Fibroblast of lung (primary cell): ENCODE measurements at regions not wholly inside any gene's neighbourhood (a gene's known extent, or its start where the extent isn't known, plus 50 kb on each side); places are given as distances from the start of the nearest gene placed in this dataset.

Experiments
- DNase-seq, 2 donors: peaks; one replicate each; pipeline versions ENCODE4 v3.0.0 to v3.0.0-alpha.2; 2010; ENCODE audit warnings: low read depth in 2 of 2
- H2AFZ ChIP-seq: 2 replicates; pipeline ENCODE4 v1.5.1; 2012; ENCODE audit warnings: low read length, control low read depth, inconsistent platforms
- H3K27ac ChIP-seq: 2 replicates; pipeline ENCODE4 v1.5.1; 2011; ENCODE audit warnings: low read length, control low read depth; ENCODE audit not compliant: insufficient read depth
- H3K27me3 ChIP-seq: 2 replicates; pipeline ENCODE4 v1.5.1; 2011; ENCODE audit warnings: mild to moderate bottlenecking, low read length; ENCODE audit not compliant: control insufficient read depth, insufficient read depth
- H3K36me3 ChIP-seq: 2 replicates; pipeline ENCODE4 v1.5.1; 2011; ENCODE audit warnings: low read length; ENCODE audit not compliant: control insufficient read depth, insufficient read depth
- H3K4me1 ChIP-seq: 2 replicates; pipeline ENCODE4 v1.5.1; 2011; ENCODE audit warnings: low read length; ENCODE audit not compliant: control insufficient read depth, insufficient read depth; ENCODE audit errors: extremely low read depth
- H3K4me2 ChIP-seq: 2 replicates; pipeline ENCODE4 v1.5.1; 2011; ENCODE audit warnings: low read length, control low read depth; ENCODE audit not compliant: insufficient read depth; ENCODE audit errors: extremely low read depth
- H3K4me3 ChIP-seq, 4 experiments: fragments of 200-600 bp in 1 of 4; sonication (generic) in 1 of 4; replicated peaks in 1 of 4; 2 replicates each; pipeline ENCODE4 v1.5.1; 2011 to 2016; ENCODE audit warnings: low read length in 4 of 4, low read depth in 3 of 4, mild to moderate bottlenecking in 3 of 4, control low read depth in 2 of 4, inconsistent platforms in 1 of 4, mixed read lengths in 1 of 4; ENCODE audit not compliant: insufficient read depth in 1 of 4; ENCODE audit errors: control extremely low read depth in 1 of 4
- H3K79me2 ChIP-seq: 2 replicates; pipeline ENCODE4 v1.5.1; 2012; ENCODE audit warnings: mild to moderate bottlenecking, low read length, inconsistent platforms; ENCODE audit not compliant: control insufficient read depth, insufficient read depth
- H3K9ac ChIP-seq: 2 replicates; pipeline ENCODE4 v1.5.1; 2011; ENCODE audit warnings: mild to moderate bottlenecking, low read length, control low read depth; ENCODE audit not compliant: insufficient read depth
- H3K9me3 ChIP-seq: 2 replicates; pipeline ENCODE4 v1.5.1; 2012; ENCODE audit warnings: low read depth, low read length; ENCODE audit not compliant: control insufficient read depth, insufficient read depth
- H4K20me1 ChIP-seq: 2 replicates; pipeline ENCODE4 v1.5.1; 2011; ENCODE audit warnings: low read length; ENCODE audit not compliant: control insufficient read depth, insufficient read depth; ENCODE audit errors: extremely low read depth
- EZH2 ChIP-seq: IDR thresholded peaks from 2 replicates; pipeline ENCODE4 v1.5.1; 2012; ENCODE audit warnings: low read length, control low read depth, mild to moderate bottlenecking; ENCODE audit errors: missing control alignments
- TF ChIP-seq, protein P1 (sequence below), 2 donors: IDR thresholded peaks in 1 of 2; conservative IDR thresholded peaks in 1 of 2; 1 replicate in 1 of 2; 2 replicates in 1 of 2; pipeline ENCODE4 v1.5.1; 2011 to 2012; ENCODE audit warnings: low read length in 2 of 2, control low read depth in 1 of 2, inconsistent platforms in 1 of 2, low read depth in 1 of 2, mild to moderate bottlenecking in 1 of 2

DNA sequence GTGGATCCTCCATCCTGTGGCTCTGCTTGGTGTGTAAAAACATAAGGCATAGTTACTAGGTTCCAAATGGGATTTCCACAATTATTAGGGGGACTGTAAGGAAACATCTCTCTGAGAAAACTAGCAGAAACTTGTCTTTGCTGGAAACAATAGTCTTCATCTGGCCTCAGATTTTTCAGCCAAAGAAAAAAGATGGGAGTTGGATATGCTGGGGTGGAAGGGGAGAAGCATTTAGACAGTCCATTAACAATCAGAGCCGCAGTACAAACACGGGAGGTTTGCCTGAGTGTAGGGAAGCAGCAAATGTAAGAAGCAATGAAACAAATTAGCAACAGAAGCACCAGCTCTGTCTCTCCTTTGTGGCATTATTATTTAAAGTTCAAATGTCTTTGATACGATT lies 402.7 kb upstream of the ZNF608 start:
- no peak overlapping the region for H3K9ac ChIP-seq
- H3K36me3 ChIP-seq = no peaks in the 10 kb centered on the region
- no peak overlapping the region for H3K4me2 ChIP-seq

DNA sequence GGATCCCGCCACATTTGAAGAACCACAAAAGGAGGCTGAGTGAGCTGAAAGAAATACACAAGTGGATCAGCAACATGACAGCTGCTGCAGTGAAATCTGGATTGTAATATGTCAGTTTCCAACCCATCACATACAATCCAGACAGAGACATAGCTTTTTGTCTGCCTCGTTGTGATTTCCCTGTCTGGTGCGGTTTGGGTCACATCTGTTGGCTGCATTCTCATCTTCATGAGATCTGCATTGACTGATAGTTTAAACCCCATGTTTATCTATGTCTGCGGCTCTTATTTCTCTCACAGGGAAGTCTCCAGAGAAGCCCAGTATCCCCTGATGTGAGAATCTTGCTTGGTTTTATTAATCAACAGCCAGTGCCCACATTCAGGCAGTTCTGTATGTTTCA lies 403.1 kb upstream of the ZNF608 start:
- Histone ChIP-seq H3K36me3 (no peaks in the 10 kb centered on the region), H3K27me3 (no peaks in the 10 kb centered on the region), H3K9ac (no peak overlapping the region), H3K4me2 (no peak overlapping the region), H4K20me1 (no peaks in the 10 kb centered on the region), H2AFZ (no peak overlapping the region), H3K4me1 (no peaks in the 10 kb centered on the region), H3K4me3 (no peak overlapping the region), H3K79me2 (no peaks in the 10 kb centered on the region), H3K27ac (no peak overlapping the region), H3K9me3 (no peaks in the 10 kb centered on the region)
- no peak for TF ChIP-seq EZH2
- TF ChIP-seq, protein P1, sequence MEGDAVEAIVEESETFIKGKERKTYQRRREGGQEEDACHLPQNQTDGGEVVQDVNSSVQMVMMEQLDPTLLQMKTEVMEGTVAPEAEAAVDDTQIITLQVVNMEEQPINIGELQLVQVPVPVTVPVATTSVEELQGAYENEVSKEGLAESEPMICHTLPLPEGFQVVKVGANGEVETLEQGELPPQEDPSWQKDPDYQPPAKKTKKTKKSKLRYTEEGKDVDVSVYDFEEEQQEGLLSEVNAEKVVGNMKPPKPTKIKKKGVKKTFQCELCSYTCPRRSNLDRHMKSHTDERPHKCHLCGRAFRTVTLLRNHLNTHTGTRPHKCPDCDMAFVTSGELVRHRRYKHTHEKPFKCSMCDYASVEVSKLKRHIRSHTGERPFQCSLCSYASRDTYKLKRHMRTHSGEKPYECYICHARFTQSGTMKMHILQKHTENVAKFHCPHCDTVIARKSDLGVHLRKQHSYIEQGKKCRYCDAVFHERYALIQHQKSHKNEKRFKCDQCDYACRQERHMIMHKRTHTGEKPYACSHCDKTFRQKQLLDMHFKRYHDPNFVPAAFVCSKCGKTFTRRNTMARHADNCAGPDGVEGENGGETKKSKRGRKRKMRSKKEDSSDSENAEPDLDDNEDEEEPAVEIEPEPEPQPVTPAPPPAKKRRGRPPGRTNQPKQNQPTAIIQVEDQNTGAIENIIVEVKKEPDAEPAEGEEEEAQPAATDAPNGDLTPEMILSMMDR (conservative IDR thresholded peaks at IDR 0.05 in 1 of 2, IDR thresholded peaks at IDR 0.05 in 1 of 2; ENCODE audit: low read depth in 1 of 2, low read length in 2 of 2) = no peak
- DNase-seq = no peak

More for the DNA sequence above, 402.7 kb upstream of the ZNF608 start:
- H3K79me2 ChIP-seq = no peaks in the 10 kb centered on the region
- H4K20me1 ChIP-seq = no peaks in the 10 kb centered on the region
- no peak overlapping the region for H3K27ac ChIP-seq
- H3K27me3 ChIP-seq = no peaks in the 10 kb centered on the region
- no peaks in the 10 kb centered on the region for H3K9me3 ChIP-seq
- no peak for TF ChIP-seq EZH2
- TF ChIP-seq, protein P1 (conservative IDR thresholded peaks at IDR 0.05 in 1 of 2, IDR thresholded peaks at IDR 0.05 in 1 of 2; ENCODE audit: low read depth in 1 of 2, low read length in 2 of 2) = no peak
- no peaks in the 10 kb centered on the region for H3K4me1 ChIP-seq
- no peak overlapping the region for H2AFZ ChIP-seq
- no peak overlapping the region for H3K4me3 ChIP-seq
- no peak for DNase-seq

DNA sequence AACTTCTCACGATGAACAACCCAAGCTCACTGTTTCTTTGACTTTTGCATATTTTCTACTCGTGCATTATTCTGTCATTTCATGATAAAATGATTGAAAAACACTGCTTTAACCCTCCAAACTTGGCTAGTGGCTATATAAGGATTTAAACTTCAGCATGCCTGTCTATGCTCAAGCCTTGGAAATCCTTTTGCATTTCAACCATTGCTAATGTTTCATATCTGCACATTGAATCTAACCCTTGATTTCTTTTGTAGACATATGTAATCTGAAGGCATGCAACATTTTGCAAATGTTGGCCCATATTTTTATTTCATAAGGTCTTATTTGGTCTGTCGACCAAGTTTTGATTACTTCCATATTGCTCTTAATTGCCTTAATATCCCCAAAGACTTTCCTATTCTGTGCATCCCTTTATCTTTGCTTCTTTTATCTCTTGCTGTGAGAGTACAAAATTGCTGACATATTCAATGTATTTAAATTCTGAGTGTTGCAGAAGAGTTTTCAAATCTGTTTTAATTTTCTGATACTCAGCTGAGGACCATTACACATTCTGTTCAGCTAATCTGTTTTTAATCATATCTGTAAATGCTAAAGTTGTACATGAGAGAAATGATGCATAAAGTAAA lies 403.7 kb upstream of the ZNF608 start:
- Histone ChIP-seq H3K4me1 (no peaks in the 10 kb centered on the region), H2AFZ (no peak overlapping the region), H3K9ac (no peak overlapping the region), H3K27me3 (no peaks in the 10 kb centered on the region), H3K4me2 (no peak overlapping the region), H3K79me2 (no peaks in the 10 kb centered on the region), H3K36me3 (no peaks in the 10 kb centered on the region), H4K20me1 (no peaks in the 10 kb centered on the region), H3K4me3 (no peak overlapping the region), H3K27ac (no peak overlapping the region), H3K9me3 (no peaks in the 10 kb centered on the region)
- DNase-seq = no peak
- TF ChIP-seq EZH2 = no peak
- TF ChIP-seq, protein P1 (conservative IDR thresholded peaks at IDR 0.05 in 1 of 2, IDR thresholded peaks at IDR 0.05 in 1 of 2; ENCODE audit: low read depth in 1 of 2, low read length in 2 of 2) = no peak
